NCI-H774 (cell line): ENCODE measurements at regions not wholly inside any gene's neighbourhood (a gene's known extent, or its start where the extent isn't known, plus 50 kb on each side); places are given as distances from the start of the nearest gene placed in this dataset.

Experiments used
- DNase-seq: peaks from one replicate; lab custom pipeline; 2025; lab: John Stamatoyannopoulos, UW

- no peak for DNase-seq
Measured at GRCh38 chr2:48107326-48107925, 201.1 kb upstream of the FBXO11 start.

- DNase-seq = no peak
Measured at GRCh38 chr2:48108455-48108854, 202.2 kb upstream of the FBXO11 start.

- DNase-seq = no peak
Measured at GRCh38 chr2:48109491-48110204, 203.3 kb upstream of the FBXO11 start.

- DNase-seq = no peak
Measured at GRCh38 chr2:48110492-48110891, 204.0 kb upstream of the FOXN2 start.

DNA sequence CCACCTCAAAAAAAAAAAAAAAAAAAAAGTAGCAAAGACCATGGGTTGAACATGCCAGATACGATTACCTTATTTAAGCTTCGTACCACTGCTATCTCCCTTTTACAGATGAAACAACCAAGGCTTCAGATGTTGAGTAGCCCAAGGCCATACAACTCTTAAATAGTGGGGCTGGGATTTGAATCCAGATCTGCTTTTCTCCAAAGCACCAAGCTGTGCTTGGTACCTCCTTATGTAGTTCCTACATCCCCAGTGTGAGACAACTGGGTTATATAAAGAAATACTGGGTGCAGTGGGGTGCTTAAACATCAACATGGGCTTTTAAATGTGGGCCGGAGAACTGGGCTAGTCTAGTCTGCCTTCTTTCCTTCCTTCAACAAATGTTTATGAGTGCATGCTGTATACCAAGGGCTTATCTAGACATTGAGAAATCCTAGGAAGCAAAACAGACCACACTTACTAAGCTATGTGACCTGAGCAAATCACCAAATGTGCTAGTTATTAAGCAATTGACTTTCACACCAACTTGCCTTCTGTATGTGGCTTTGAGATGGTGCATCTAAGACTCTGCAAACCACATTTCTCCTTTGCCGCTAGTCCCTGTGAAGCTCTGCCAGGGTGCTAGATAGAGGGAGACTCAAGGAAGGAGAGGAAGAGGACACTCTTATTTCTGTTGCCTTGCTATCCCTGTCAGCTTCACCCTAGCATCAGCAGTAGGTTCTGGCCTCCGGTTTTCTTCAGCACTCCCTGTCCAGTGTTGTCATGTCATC, 201.4 kb upstream of the FOXN2 start:
- no peak for DNase-seq

DNA sequence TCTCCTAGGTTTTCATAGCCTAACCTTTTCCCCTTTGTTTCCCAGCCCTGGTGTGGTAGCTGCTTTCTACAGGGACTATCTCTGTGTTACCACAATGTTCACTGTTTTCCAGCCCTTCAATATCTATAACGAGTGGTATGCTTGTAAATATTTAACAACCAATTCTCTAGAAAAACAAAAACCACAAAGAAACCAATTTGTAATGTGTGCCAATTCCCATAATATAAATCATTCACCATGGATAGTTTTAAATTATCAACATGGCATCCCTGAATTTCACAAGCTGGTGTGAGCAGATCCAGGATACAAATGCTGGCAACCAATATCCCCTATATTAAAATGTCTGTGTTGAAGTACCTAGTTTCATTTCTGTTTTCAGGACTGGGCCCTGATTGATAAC, 200.7 kb upstream of the FOXN2 start:
- DNase-seq = no peak

DNA sequence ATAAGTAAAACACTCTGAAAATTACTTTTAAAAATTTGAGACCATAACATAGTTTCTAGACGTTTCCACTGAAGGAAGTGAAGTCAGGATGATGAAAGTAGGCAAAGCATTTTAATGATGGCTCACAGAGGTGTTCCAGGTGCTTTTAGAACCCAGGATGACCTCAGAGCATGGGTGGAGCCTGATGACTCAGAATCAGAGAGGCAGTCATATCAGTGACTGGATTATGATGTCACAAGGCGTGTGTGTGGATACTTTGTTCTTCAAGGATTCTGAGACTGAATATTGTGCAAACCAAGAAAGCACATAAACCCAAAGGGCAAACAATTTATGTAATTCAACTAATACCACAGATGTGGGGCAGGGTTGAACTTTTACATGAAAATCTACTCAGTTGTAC, 200.2 kb upstream of the FOXN2 start:
- DNase-seq = peak; percentile 5

DNA sequence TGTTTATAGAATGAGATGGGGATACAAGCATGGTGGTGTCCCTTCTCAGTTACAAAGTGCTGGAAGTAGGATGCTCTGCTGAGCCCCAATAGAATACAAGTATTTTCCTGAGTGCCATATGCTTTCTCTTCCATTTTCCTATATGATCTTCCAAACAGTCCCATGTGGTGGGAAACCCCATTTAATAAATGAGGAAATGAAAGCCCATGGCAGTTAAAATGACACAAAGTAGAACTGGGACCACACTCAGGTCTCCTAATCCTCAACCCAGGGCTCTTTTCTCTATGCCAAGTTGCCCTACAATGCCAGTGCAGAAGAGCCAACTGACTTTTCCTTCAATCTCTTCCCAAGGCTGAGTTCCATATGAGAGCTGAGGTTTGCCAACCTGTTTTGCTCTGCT, 198.0 kb upstream of the FOXN2 start:
- no peak for DNase-seq

DNA sequence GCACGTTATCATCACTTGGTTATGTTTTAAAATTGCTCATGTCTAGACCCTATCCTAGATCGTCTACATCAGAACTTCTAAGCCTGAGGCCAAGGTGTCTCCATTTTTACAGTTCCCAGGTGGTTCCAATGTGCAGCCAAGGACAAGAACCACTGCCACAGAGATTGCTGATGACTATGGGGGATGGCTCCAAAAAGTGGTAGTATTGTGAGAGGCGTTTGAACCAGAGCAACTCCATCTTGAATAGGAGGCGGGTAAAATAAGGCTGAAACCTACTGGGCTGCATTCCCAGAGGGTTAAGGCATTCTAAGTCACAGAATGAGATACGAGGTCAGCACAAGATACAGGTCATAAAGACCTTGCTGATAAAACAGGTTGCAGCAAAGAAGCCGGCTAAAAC, 195.6 kb upstream of the FOXN2 start:
- DNase-seq = no peak

GRCh38 chr2:48120112-48120511, 194.4 kb upstream of the FOXN2 start:
- no peak for DNase-seq

DNA sequence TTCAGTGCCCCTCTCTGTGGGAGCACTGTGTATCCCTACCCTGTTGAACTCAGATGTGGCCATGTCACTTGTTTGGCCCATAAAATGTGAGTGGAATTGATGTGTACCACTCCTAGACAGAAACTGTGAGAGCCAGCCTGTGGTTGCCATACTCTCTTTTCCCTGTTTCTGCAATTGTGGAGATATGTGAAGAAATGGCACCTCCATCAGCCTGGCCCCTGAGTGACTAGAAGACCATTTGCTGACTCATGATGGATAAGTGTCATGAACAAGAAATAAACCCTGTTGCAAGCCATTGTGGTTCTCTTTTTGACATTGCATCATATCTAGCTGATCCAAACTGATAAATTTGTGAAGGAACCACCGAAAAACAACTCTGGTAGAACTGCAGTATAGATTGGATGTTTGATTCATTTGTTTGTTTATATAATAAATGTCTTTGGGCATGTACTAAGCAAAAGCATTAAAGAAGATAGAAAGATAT, 193.7 kb upstream of the FOXN2 start:
- no peak for DNase-seq

- no peak for DNase-seq
Measured at GRCh38 chr2:48122166-48122565, 192.3 kb upstream of the FOXN2 start.

- no peak for DNase-seq
Measured at GRCh38 chr2:48124592-48124991, 189.9 kb upstream of the FOXN2 start.

DNA sequence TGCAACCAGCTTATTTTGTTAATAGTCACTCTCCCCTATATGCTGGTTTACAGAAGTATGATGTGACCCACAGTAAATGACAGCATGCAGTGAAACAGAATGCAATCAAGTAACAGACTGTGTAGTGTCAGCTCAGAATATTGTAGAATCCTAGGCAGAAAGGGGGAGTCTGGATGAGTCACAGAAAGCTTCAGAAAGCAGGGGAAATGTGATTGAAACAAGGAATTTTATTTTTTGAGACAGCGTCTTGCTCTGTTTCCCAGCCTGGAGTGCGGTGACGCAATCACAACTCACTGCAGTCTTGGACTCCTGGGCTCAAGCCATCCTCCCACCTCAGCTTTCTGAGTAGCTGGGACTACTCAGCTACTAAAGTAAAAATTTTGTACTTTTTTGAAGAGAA, 188.3 kb upstream of the FOXN2 start:
- no peak for DNase-seq

- no peak for DNase-seq
Measured at GRCh38 chr2:48127612-48128191, 186.8 kb upstream of the FOXN2 start.

DNA sequence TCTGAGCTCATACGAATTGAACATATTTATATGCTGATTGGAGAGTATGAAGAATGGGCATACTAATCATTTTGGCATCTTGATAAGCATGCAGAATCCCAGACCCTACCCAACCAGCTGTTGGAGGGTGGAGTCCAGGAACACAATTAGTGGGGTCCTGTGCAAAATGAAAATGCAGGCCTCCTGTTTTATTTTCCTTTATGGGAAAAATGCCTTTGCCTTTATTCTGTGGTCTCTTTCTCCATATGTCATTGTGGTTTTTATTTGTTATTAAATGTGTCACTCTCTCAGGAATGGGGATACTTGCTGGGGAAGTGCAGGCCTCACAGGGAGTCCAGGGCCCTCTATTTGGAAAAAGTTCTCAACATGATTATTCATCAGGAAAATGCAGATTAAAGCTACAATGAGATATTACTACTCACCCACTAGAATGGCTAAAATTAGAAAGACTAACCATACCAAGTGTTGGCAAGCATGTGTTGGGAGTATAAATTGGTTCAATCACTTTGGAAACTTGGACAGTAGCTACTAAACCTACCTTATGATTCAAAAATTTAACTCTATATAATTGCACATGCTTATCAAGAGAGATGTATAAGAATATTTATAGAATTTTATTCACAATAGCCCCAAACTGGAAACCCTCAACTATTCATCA, 185.1 kb upstream of the FOXN2 start:
- DNase-seq = no peak

DNA sequence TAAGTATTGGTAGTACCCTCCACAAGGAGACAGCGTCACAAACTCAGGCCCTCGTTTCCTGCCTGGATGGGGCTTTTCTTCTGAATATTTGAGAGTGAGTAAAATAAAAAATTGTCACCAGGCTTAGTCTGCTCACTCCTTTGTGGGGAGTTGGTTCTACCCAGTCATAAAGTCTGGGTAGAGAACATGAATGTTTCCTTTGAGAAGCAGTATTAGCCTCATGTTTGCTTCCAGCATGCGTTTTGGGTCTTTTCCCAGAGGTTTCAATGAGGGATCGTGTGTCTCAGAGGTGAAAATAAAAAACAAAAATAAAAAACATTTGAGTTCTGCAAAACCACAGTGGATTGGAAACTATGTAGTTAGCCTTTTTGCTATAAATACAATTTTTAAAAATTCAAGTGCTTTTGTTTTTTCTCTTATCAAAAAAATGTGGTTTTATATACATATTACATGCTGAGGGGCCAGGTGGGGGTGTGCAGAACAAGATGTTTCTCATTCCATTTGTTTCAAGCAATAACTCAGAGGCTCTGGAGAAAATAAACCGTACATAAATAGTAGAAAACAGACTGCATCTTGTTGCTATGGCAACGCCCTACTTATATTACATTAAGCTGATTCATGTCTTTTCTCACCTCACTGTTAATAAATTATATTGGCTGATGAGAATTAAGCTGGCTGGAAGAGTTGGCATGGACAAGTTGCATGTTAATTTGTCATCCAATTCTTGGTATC, 182.8 kb upstream of the FOXN2 start:
- peak; percentile 9 for DNase-seq

GRCh38 chr2:48132271-48132625, 182.2 kb upstream of the FOXN2 start:
- no peak for DNase-seq

GRCh38 chr2:48134704-48135103, 179.8 kb upstream of the FOXN2 start:
- DNase-seq = no peak

DNA sequence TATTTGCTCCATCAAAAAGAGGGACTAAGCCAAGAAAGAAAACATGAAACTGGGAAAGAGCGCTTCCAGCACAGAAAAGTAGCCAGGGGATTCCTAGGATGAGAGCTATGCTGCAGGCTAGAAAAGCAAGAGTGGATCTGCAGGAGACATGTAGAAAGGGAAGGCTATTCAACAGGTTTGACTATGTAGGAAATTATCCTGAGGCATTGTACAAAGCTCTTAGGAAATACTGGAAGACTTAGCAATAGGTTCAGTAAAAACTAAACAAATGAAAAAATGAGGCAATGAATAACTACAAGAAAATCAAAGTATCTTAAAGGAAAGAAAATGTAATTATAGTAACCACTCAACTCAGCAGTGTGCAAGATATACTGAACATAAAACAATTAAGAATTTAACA, 178.7 kb upstream of the FOXN2 start:
- no peak for DNase-seq

DNA sequence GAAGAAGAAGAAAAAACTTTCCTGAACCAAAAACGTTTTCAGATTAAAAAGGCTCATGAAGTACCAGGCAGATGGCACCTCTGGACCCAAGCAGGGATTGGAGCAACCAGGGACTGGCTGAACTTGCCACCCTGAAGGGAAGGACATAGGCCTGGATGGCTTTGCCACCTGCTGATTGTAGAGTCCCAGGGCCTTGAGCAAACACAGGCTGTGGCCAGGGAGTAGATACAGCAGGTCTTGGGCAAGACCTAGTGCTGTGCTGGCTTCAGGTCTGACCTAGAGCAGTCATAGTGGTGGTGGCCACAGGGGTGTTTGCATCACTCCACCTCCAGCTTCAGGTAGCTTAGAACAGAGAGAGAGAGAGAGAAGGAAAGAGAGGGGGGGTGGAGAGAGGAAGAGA, 176.7 kb upstream of the FOXN2 start:
- DNase-seq = no peak

DNA sequence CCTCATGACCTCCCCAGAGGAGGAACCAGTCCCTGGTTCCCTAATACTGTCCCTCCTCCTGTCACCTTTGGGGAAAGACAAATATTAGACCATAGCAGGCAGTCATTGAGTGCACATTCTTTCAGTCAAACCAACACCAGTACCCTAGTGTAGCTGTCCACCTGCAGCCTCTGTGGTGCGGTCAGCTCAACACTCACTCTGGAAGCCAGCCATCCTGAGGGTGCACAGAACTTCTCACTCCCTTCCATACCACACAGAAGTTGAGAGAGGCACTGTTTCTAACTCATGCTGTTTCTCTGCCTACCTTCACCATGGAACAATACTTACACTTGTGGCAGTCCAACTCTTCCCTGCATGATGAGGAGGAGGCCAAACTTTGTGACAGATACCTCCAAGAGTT, 175.6 kb upstream of the FOXN2 start:
- no peak for DNase-seq
